PC-3 (cell line): ENCODE measurements at regions not wholly inside any gene's neighbourhood (a gene's known extent, or its start where the extent isn't known, plus 50 kb on each side); places are given as distances from the start of the nearest gene placed in this dataset.

Experiments used
- CTCF ChIP-seq: fragments of 300-600 bp; sonication (generic); conservative IDR thresholded peaks from 2 replicates; pipeline ENCODE4 v1.5.1; 2017; ENCODE audit warnings: antibody characterized with exemption, low read depth, mild to moderate bottlenecking, low read length
- EZH2 ChIP-seq: fragments of 300-600 bp; sonication (generic); IDR thresholded peaks from one replicate; pipeline ENCODE4 v1.6.1; 2017; ENCODE audit warnings: antibody characterized with exemption, mild to moderate bottlenecking, low read length; ENCODE audit not compliant: unreplicated experiment

GRCh38 chr3:8069471-8069870 lies 432.2 kb upstream of the LMCD1 start:
- TF ChIP-seq CTCF, result no peak
- no peak for TF ChIP-seq EZH2
